Anterior cingulate cortex (tissue), 58 donors: ENCODE measurements at regions not wholly inside any gene's neighbourhood (a gene's known extent, or its start where the extent isn't known, plus 50 kb on each side); places are given as distances from the start of the nearest gene placed in this dataset.

Experiments used
- DNase-seq, 58 donors: peaks; one replicate each; lab custom pipeline; 2025; lab: John Stamatoyannopoulos, UW

DNA sequence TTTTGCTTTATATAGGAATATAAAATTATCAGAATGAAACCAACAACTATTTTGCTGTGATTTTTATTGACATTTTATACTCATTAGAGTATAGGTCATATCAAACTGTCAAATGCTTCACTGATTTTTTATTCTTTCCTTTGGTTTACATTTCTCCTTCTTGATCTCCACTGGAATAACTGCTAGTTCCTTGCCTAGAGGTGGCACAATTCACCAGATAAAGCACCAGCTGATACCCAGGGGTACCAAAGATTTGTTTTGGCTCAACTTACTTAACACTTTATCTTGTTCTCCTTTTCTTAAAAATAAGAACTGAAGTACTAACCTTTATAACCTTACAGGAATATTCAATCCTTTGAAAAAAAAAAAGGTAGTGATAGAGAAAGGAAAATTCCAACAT is 725.1 kb upstream of the CHORDC1 start:
- DNase-seq: no peak

DNA sequence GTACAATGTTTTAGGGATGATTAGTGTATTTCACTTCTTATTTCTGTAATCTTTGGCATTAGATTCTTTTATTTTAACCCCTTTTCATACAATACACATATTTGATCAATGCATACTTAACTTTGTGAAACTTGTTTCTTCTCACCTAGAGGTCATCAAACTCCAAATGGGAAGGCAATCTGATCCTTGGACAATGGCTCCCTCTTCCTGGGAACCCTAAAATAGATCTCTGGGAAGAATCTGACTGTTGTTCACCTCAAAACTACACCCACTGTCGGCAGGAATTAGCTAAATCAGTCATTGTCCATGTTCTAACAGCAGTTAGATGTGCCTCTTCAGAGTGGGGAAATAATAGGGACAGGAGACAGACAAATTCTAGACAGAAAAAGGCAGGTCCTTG is 707.4 kb upstream of the CHORDC1 start:
- no peak for DNase-seq

DNA sequence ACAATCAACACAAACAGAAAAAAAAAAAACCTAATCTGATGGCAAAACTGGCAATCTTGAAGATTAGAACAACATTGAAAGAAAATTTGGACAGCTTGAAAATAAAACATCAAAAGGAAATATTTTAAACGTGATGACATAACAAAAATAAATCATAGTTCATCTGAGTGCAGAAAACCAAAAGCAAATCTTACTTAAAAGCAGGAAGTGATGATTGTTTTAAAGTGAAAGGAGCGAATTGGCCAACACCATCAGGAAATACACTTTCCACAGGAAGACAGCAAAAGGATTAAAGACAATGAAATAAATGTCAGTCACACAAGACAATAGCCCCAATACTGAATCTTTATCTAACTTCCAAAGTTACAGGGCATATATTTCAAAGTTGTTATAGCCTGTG is 696.5 kb upstream of the CHORDC1 start:
- no peak for DNase-seq

DNA sequence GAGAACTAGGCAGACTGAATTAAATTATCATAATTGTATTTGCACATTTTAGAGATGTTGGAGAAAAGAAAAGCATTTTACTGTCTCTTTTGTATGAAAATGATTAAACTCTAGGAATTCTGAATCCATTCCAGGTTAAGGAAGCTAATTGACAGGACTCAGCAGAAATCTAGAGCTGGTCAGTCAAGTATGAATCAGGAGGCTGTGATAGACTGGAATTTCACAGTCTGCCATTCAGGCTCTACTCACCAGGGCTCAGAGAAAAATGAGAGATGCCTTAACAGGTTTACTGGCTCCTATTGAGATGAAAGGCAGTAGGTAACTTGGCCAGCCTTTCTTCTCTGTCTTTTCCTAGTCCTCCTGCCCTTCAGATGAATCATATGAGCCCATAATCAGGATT is 693.9 kb upstream of the CHORDC1 start:
- DNase-seq: no peak

DNA sequence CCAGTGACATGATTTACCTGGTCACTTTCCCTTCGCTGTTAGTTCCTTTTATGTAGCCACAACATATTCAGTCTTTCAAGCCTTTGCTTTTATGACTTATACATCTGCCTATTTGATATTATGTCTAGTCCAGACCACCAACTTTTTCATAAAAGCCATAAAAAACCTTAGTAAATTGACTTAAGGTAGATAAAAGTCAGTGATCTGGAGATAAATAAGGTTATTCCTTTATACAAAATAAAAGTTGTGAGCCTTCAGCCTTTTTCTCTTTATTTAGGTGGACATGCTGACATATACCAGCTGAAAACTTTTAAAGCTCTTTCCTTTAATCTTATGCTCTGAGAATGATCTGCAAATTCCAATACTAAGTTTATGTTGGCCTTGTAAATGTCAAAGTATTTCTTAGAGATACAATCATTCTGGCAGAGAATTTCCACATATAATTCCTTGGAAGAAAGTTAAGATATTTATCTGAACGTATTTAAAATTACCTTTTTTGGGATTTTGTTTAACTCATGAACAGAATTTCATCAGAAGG is 690.4 kb upstream of the CHORDC1 start:
- DNase-seq: no peak

DNA sequence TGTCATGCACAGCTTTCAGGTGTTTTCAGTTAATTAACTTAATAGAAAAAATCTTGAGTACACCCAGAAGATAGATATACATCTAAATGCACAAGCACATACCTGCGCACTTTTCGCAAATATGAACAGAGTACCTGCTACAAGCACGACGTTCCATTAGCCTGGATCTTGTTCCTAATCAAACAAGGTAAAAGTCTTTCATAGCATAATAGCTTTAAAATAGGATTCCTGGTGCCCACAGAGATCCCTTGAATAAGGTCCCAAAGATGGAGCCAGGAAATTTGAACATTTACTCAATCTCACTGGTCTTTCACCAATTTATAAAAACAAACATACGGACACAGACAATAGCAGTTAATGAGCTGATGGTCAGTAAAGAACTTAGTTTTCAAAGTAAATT is 689.8 kb upstream of the CHORDC1 start:
- DNase-seq: no peak

DNA sequence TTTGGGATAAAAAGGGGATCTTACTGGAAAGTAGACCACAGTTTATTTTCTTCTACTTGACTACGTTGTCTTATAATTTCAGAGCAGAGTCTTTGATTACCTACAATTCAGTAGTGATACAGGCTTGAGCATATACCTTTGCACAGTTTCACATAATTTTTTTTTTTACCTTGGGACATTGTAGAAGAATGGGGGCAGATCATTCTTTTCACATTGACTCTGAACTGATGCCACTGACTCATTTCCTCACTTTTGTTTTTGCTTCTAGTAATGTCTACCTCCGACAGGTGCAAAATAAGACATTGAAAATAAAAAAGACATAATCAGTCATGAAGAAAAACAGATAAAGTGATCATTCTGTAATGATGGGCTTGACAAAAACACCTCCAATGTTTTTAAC is 688.3 kb upstream of the CHORDC1 start:
- DNase-seq: no peak

DNA sequence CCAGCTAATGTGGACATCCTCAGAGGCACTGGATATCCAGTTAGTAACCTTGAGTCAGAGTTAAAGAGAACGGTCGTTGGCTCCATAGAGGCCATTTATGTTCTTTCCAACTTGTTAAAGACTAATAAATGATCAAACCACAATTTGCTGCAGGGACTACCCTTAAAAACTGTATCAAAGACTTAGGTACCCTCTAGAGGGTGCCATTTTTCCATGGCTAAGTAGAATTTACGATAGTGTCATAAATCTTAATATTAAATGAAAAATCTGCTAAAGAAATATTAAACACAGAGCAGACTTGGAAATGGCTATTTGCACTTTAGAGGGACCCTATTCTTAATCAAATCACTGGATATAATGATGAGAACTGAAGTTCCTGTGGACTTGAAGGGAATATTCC is 685.2 kb upstream of the CHORDC1 start:
- DNase-seq: no peak

DNA sequence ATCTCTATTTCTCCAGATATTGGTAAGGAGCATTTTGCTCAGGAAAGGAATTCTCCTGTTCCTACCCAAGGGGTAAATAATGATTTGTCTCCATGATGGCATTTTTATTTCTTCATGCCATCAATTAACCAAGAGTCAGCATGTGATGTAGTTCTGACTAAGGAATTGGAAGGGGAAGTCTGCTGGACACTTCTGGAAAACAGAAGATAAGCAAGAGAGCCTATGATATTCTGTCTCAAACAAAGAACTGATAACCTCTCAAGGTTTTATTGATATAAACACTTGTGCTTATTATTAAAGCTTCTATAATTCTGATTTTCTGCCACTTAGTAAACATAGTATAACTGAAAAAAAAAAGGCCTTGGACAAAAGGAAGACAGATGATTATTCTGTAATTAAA is 673.0 kb upstream of the CHORDC1 start:
- no peak for DNase-seq

DNA sequence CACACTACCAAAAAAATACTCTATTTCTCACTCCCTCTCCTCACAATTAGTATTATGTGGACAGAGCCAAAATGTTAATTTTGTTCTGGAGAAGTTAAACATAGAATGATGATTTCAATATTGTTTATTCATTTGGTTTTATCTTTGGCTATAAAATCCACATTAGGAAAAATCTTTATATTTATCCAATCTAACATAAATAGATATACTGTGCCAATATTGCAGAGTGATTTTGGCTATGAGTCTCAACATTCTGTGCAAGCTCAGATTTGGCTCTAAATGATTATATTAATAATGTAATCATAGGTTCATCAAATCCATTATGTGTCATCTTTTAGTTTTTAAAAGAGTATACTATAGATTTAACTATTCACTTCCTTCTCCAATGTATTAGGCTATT is 667.5 kb upstream of the CHORDC1 start:
- DNase-seq: no peak

DNA sequence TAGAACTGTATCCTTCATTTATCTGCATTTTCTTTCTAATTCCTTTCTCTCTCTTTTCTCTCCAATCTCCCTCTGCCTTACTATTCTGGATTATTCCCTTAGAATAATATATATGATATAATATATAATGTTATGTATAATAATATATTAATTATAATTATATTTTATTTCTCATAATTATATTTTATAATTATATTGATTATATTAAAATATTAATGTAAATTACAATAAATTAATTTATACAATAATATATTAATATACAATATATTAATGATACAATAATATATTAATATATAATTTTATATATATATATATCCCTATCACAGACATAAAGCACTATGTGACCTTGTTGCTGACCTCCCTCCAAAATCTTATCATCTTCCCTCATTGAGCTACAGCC is 661.3 kb upstream of the CHORDC1 start:
- no peak for DNase-seq

DNA sequence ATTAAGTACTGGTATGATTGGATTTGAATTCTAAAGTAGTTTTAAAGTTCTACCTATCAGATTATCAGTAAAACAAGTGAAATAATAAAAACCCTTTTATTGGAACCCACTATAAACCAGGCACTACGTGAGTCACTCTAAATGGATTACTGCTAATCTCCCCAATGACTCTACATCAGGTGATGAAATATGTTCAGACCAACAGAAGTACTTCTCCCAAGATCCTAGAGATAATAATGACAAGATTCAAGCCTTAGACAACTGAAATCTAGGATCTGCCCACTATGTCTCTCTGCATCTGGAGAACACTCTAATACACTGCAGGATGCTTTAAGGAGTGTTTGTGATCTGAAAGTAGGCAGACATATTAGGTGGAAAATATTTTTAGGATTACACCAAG is 652.1 kb upstream of the CHORDC1 start:
- no peak for DNase-seq

DNA sequence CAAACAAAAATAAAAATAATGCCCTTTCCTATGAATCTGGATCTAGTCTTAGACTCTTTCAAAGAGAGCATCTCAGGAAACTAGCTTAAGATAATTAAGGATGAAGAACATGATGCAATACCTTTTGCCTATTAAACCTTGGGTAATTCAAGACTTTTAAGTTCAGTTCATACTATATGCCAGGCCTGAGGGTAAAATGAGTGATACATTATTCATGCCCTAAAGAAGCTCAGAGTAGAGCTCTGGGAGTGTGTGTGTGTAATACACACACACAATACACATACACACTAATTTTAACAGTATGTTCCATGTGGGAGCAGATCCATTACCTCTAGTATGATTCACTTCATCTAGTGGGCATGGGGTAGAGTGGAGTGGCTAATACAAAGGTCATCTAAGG is 651.4 kb upstream of the CHORDC1 start:
- DNase-seq: no peak

DNA sequence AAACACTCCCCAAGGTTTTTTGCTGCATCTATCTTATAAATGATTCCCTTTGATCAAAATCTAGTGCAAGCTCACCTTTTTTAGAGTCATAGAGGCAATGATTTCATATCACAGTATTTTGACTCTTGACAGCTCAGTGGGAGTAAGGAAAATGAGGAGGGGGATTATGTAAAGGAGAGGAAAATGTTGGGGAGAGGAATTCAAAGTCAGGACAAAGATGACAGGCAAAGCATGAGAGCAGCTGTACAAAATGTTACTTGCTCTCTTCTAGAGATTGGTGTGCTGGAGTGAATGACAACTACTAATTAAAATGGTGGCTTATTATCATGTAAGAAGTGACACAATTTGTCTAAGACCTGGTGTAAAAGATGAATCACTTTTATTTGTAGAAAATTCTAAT is 644.6 kb upstream of the CHORDC1 start:
- no peak for DNase-seq

DNA sequence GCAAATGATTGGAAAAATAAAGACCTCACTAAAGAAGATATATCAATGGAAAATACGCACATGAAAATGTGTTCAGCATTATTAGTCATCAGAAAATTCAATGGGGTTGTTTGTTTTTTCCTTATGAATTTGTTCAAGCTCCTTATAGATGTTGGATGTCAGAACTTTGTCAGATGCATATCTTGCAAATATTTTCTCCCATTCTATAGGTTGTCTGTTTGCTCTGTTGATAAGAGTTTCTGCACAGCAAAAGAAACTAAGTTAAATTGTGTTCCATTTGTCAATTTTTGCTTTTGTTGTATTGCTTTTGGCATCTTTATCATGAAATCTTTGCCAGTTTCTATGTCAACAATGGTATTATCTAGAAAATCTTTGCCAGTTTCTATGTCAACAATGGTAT is 633.9 kb upstream of the CHORDC1 start:
- DNase-seq: no peak

DNA sequence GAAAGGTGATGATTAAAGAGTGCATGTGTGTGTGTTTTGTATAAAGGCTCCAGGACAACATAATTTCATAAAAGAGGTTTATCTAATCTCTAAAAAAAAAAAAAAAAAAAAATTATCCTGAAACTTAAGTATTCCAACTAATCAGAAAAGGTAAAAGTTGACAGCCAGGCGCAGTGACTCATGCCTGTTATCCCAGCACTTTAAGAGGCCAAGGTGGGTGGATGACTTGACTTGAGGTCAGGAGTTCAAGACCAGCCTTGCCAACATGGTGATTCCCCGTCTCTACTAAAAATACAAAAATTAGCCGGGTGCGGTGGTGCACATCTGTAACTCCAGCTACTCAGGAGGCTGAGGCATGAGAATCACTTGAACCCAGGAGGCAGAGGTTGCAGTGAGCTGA is 632.7 kb upstream of the CHORDC1 start:
- no peak for DNase-seq

DNA sequence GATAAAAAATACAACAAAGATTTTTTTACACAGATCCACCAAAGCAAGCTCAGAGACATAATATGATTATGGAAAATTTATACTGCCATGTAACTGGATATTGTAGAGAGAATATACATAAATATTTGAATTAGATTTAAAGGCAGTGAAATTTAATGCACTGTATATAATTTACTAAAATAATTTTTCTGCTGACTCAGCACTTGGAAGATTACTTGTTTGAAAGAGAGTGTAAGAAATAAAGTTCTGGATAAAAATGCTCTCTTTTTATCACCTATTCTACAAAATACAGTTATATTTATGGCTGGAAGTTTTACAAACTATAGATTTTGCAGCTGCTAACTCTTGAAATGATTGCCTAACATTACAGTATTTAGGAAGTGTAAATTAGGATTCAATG is 628.3 kb upstream of the CHORDC1 start:
- DNase-seq: no peak

DNA sequence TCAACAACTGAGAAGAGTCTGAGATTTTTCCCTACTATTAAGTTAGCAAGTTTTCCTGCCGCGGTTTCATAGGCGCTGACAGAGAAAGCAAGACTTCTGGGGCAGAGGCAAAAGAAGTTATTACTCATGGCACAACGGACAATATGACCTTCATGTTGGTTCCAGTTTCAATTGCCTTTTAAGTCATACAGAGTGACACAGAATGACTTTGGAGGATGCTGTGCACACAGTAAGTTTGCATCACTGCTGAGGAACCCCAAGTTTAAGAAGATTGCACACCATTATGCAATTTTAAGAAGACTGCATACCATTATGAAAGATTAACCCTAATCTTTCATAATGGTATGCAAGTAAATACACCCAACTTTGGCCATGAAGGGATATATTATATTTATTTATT is 626.5 kb upstream of the CHORDC1 start:
- DNase-seq: no peak

DNA sequence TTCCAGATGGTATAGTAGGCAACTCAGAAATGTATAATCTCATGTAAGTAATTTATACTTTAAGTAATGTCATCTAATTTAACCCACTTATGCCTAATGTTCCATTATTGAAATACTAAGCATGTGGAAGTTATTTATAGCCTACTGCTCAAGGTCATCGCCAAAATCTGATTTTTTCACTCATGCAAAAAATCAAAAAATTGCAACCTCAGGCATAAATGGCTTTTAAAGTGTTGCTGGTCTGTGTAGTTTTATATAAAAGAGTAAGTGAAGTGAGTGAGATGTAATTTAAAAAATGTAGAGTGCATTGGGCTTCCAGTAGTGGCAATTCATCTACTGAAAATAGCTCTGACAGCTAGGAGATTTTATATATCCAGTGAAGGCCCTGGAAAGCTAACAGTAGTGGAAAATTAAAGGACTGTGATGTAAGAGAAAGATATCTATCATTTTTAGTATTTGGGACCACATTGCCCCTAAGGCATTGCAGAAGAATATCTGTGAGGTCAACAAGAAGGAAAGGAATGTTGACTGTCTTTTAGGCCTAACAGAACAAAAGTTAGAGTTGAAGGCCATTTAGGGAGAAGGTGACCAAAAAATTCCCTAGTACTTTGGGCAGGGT is 624.5 kb upstream of the CHORDC1 start:
- no peak for DNase-seq

DNA sequence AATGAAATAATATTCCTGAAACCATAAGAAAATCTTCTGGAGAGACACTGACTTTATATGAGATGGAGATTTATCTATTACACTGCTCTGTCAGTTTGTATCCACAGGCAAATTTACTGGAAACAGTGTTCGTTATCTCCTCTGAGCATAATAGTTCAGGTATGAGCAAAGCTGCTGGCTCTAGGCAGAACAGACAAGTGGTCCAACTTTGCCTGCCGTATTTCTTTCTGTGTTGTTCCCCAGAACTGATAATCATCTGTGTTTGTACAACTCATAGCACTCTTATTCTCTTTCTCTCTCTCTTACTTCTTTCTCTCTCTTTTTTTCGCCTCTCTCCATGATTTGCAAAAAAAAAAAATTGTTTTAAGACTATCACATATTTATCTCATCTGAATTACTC is 623.8 kb upstream of the CHORDC1 start:
- DNase-seq: no peak

DNA sequence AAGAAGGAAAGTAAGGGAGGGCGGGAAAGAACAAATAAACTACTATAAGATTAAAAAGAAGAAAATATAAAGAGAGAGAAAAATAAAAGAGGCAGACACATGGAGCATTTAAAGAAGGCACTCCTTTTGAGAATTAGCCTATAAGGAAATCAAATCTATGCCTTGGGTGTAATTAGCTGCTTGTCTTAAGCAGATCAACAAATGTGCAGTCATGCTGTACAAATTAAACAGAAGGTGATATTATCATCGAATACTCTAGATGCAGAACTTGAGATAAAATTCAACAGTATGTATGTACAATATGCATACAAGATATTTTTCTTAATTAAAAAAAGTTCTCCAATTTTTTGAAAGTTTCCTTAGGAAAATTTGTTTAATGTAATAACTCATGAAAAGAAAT is 623.0 kb upstream of the CHORDC1 start:
- DNase-seq: no peak

DNA sequence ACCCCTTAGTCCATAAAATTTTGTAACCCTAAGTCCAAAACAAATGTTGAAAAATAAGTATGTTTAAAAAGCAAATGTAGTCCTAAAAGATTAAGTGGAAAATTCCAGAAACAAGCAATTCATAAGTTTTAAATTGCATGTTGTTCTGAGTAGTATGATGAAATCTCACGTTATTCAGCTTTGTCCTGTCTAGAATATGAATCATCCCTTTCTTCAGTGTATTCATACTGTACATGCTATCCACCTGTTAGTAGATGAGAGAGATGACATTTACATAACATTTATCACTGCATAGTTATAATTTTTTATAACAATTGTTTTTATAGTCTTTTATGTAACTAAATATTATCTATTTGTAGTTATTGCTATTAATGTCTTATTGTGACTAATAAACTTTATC is 622.3 kb upstream of the CHORDC1 start:
- no peak for DNase-seq

DNA sequence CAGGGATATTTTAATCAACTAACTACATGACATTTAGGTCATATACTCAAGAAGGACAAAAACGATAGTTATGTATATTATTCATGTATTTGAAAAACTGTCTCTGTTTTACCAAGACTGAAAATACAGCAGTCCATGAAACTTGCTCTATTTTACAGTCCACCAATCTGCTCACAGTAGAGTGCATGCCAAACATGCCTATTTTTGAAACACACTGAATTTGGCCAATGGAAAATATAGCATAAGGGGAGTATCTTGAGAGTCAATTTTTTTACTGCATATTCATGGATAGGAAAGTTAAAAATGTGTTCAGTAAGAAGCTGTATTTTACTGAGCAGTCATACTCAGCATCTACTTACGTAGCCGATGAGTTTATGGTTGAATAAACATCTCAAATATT is 621.2 kb upstream of the CHORDC1 start:
- peak in 1 of 58 donors; percentile 1 for DNase-seq
